ENCODE measurements at regions not wholly inside any gene's neighbourhood (a gene's known extent, or its start where the extent isn't known, plus 50 kb on each side); places are given as distances from the start of the nearest gene placed in this dataset.

- TF ChIP-seq POLR2A (IDR thresholded peaks at IDR 0.05), result no peak
- TF ChIP-seq CTCF (IDR thresholded peaks at IDR 0.05), result no peak
These were observed 209.0 kb downstream of the LRRN1 start for GRCh38 chr3:4008205-4008604.
